Fibroblast of skin of abdomen (primary cell): ENCODE measurements at regions not wholly inside any gene's neighbourhood (a gene's known extent, or its start where the extent isn't known, plus 50 kb on each side); places are given as distances from the start of the nearest gene placed in this dataset.
A peak's percentile ranks its signal among the peaks of the same experiment; 100 is the strongest.
"Not testable (repeated sequence)": the region's sequence is repeated elsewhere in the genome, so short reads cannot be mapped to it uniquely, and the experiment has no call there.

Experiments used
- DNase-seq: peaks from one replicate; pipeline ENCODE4 v3.0.0-alpha.2; 2013

GRCh38 chr10:33492701-33493345 lies 158.4 kb upstream of the NRP1 start:
- peak; percentile 72 for DNase-seq

GRCh38 chr10:33489501-33490176 lies 155.2 kb upstream of the NRP1 start:
- DNase-seq: peak; percentile 66

- DNase-seq: peak; percentile 33
Measured at GRCh38 chr10:33487014-33487776, 152.7 kb upstream of the NRP1 start.

GRCh38 chr10:33485276-33485675 lies 150.8 kb upstream of the NRP1 start:
- DNase-seq: no peak

- peak; percentile 89 for DNase-seq
Measured at GRCh38 chr10:33484787-33485186, 150.3 kb upstream of the NRP1 start.

- no peak for DNase-seq
Measured at GRCh38 chr10:33483816-33484190, 149.3 kb upstream of the NRP1 start.

- no peak for DNase-seq
Measured at GRCh38 chr10:33483124-33483815, 148.8 kb upstream of the NRP1 start.

- DNase-seq: no peak
Measured at GRCh38 chr10:33482486-33482885, 148.0 kb upstream of the NRP1 start.

- DNase-seq: no peak
Measured at GRCh38 chr10:33481184-33481583, 146.7 kb upstream of the NRP1 start.

- DNase-seq: not testable (repeated sequence)
Measured at GRCh38 chr10:33480417-33480816, 145.9 kb upstream of the NRP1 start.

- DNase-seq: no peak
Measured at GRCh38 chr10:33478675-33479125, 144.2 kb upstream of the NRP1 start.

GRCh38 chr10:33478089-33478674 lies 143.7 kb upstream of the NRP1 start:
- no peak for DNase-seq

GRCh38 chr10:33477291-33478088 lies 143.0 kb upstream of the NRP1 start:
- no peak for DNase-seq

GRCh38 chr10:33476757-33477273 lies 142.3 kb upstream of the NRP1 start:
- no peak for DNase-seq

GRCh38 chr10:33473688-33474087 lies 139.2 kb upstream of the NRP1 start:
- DNase-seq: no peak

GRCh38 chr10:33468006-33468405 lies 133.5 kb upstream of the NRP1 start:
- not testable (repeated sequence) for DNase-seq

- DNase-seq: no peak
Measured at GRCh38 chr10:33465747-33466146, 131.3 kb upstream of the NRP1 start.

GRCh38 chr10:33463011-33463410 lies 128.5 kb upstream of the NRP1 start:
- DNase-seq: no peak

GRCh38 chr10:33461295-33461640 lies 126.8 kb upstream of the NRP1 start:
- no peak for DNase-seq

GRCh38 chr10:33460505-33461294 lies 126.2 kb upstream of the NRP1 start:
- peak; percentile 84 for DNase-seq

- DNase-seq: peak; percentile 62
Measured at GRCh38 chr10:33459602-33460001, 125.1 kb upstream of the NRP1 start.
